ENCODE measurements at regions not wholly inside any gene's neighbourhood (a gene's known extent, or its start where the extent isn't known, plus 50 kb on each side); places are given as distances from the start of the nearest gene placed in this dataset.

DNA sequence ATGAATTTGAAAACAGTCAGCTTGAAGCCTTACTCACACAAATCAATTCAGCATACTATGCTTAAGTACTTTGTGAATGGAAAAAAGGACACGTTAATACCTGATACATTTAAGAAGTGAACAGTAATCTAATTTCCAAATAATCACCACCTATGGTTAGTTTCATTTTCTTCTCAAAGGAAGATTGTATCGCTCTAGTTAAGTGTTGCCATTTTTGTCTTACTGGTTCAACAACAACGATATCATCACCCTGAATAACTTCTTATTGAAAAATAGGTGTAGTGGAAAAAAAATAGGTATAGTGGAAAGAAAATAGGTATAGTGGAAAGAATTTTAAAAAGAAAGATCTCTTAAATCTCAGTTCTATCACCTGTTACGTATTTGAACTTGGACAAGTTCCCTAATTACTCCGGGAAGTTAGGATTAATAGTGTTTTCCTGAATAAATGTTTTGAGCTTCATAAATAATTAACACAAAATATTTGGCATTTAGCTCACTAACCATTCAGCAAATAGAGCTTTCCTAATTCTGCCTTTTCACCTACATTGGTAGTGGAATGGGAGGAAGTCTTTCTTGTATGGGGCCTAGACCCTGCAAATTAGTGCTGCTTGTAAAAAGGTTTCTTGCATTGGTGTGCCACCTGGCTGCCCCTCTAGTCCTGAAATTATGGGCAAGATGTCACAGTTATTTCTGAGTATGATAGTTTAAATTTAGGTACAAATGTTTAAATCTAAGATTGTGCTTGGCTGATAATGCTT is 502.6 kb upstream of the NMUR2 start:
- TF ChIP-seq, protein P1, sequence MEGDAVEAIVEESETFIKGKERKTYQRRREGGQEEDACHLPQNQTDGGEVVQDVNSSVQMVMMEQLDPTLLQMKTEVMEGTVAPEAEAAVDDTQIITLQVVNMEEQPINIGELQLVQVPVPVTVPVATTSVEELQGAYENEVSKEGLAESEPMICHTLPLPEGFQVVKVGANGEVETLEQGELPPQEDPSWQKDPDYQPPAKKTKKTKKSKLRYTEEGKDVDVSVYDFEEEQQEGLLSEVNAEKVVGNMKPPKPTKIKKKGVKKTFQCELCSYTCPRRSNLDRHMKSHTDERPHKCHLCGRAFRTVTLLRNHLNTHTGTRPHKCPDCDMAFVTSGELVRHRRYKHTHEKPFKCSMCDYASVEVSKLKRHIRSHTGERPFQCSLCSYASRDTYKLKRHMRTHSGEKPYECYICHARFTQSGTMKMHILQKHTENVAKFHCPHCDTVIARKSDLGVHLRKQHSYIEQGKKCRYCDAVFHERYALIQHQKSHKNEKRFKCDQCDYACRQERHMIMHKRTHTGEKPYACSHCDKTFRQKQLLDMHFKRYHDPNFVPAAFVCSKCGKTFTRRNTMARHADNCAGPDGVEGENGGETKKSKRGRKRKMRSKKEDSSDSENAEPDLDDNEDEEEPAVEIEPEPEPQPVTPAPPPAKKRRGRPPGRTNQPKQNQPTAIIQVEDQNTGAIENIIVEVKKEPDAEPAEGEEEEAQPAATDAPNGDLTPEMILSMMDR (IDR thresholded peaks at IDR 0.05): no peak
- TF ChIP-seq EP300 (IDR thresholded peaks at IDR 0.05): no peak

All from sigmoid colon (tissue), 4 donors.